K562 (cell line): ENCODE measurements at regions not wholly inside any gene's neighbourhood (a gene's known extent, or its start where the extent isn't known, plus 50 kb on each side); places are given as distances from the start of the nearest gene placed in this dataset.

ENCODE experiments used
- CTCF ChIP-seq, 3 experiments: IDR thresholded peaks in 2 of 3; conservative IDR thresholded peaks in 1 of 3; 2 replicates each; pipeline ENCODE4 v1.5.1; 2011 to 2012; ENCODE audit warnings: low read length in 3 of 3, mild to moderate bottlenecking in 3 of 3, control low read depth in 2 of 3, improper control_type of control experiment in 1 of 3, inconsistent platforms in 1 of 3, low read depth in 1 of 3, mixed read lengths in 1 of 3, moderate library complexity in 1 of 3; ENCODE audit not compliant: insufficient read depth in 2 of 3
- ELF4 ChIP-seq: fragments of 450-650 bp; formaldehyde crosslinking; IDR thresholded peaks from 2 replicates; pipeline ENCODE4 v1.4.0; 2022; ENCODE audit warnings: missing genetic modification characterization
- FOXP1 ChIP-seq: sonication (generic); formaldehyde crosslinking; IDR thresholded peaks from 2 replicates; pipeline ENCODE4 v1.8.0; 2022; ENCODE audit warnings: mild to moderate bottlenecking, missing genetic modification reagents
- HMG20A ChIP-seq: fragments of 450-650 bp; formaldehyde crosslinking; conservative IDR thresholded peaks from 2 replicates; pipeline ENCODE4 v1.4.0; 2020; ENCODE audit warnings: mild to moderate bottlenecking, mixed read lengths
- KAT2B ChIP-seq: IDR thresholded peaks from one replicate; pipeline ENCODE4 v1.6.1; 2012; ENCODE audit warnings: low read depth, mild to moderate bottlenecking, control low read depth, inconsistent platforms, low read length, moderate library complexity
- MAFK ChIP-seq: IDR thresholded peaks from 2 replicates; pipeline ENCODE4 v1.6.1; 2011; ENCODE audit warnings: low read length, improper control_type of control experiment
- MNT ChIP-seq, 2 experiments: fragments of 450-650 bp; conservative IDR thresholded peaks; 2 replicates each; pipeline ENCODE4 v1.6.1; 2017; ENCODE audit warnings: mild to moderate bottlenecking in 2 of 2, moderate library complexity in 2 of 2
- POLR2AphosphoS5 ChIP-seq: IDR thresholded peaks from 2 replicates; pipeline ENCODE4 v1.6.1; 2011; ENCODE audit warnings: mild to moderate bottlenecking, low read depth, low read length, moderate library complexity; ENCODE audit not compliant: control insufficient read depth, insufficient read depth
- USF1 ChIP-seq: sonication (generic); formaldehyde crosslinking; IDR thresholded peaks from 2 replicates; pipeline ENCODE4 v1.9.0; 2022; ENCODE audit warnings: mild to moderate bottlenecking, missing genetic modification reagents
- ZNF583 ChIP-seq: fragments of 250-450 bp; sonication (Bioruptor Pico); IDR thresholded peaks from 2 replicates; pipeline ENCODE4 v1.4.0; 2020

- TF ChIP-seq ZNF583 (no peak), POLR2AphosphoS5 (no peak), FOXP1 (CRISPR knock-in tag) (no peak), HMG20A (no peak), CTCF (IDR thresholded peaks at IDR 0.05 in 2 of 3, conservative IDR thresholded peaks at IDR 0.05 in 1 of 3; ENCODE audit: insufficient read depth in 2 of 3, low read depth in 1 of 3, low read length in 3 of 3) (no peak), MNT (conservative IDR thresholded peaks at IDR 0.05) (no peak), USF1 (CRISPR knock-in tag) (no peak), KAT2B (no peak), MAFK (no peak), ELF4 (CRISPR knock-in tag) (no peak)
These were observed 67.8 kb downstream of the GGTLC2 start for GRCh38 chr22:22712092-22712658.
